GM23248 (cell line): ENCODE measurements at regions not wholly inside any gene's neighbourhood (a gene's known extent, or its start where the extent isn't known, plus 50 kb on each side); places are given as distances from the start of the nearest gene placed in this dataset.

Source experiments
- EZH2 ChIP-seq: fragments of 200-600 bp; sonication (generic); IDR thresholded peaks from 2 replicates; pipeline ENCODE4 v1.6.1; 2018; ENCODE audit warnings: antibody characterized with exemption, mild to moderate bottlenecking; ENCODE audit not compliant: insufficient read depth, poor library complexity, severe bottlenecking
- EZH2phosphoT487 ChIP-seq: fragments of 200-600 bp; sonication (generic); IDR thresholded peaks from 2 replicates; pipeline ENCODE4 v1.6.1; 2018; ENCODE audit warnings: antibody characterized with exemption, moderate library complexity, mild to moderate bottlenecking, low read depth; ENCODE audit not compliant: insufficient read depth

GRCh38 chr5:125202353-125202752 is 455.9 kb upstream of the ZNF608 start:
- TF ChIP-seq EZH2 = no peak
- TF ChIP-seq EZH2phosphoT487 = no peak
